ENCODE measurements at regions not wholly inside any gene's neighbourhood (a gene's known extent, or its start where the extent isn't known, plus 50 kb on each side); places are given as distances from the start of the nearest gene placed in this dataset.

- Histone ChIP-seq H3K9me2 (no peaks in the 10 kb centered on the region), H3K9ac (no peak overlapping the region), H3K4me1 (ENCODE audit: control insufficient read depth in 1 of 2, insufficient read depth in 2 of 2, low read depth in 1 of 2, low read length in 1 of 2) (no peaks in the 10 kb centered on the region), H4K20me1 (ENCODE audit: insufficient read depth) (no peaks in the 10 kb centered on the region), H3K4me3 (ENCODE audit: low read depth in 2 of 2, low read length in 1 of 2) (no peak overlapping the region), H3F3A (replicated peaks; ENCODE audit: insufficient read depth) (no peaks in the 10 kb centered on the region), H3K27me3 (ENCODE audit: insufficient read depth) (no peaks in the 10 kb centered on the region), H2AFZ (ENCODE audit: low read depth) (no peak overlapping the region), H3K9me3 (no peaks in the 10 kb centered on the region), H3K79me2 (ENCODE audit: insufficient read depth) (no peaks in the 10 kb centered on the region), H3K4me2 (no peak overlapping the region), H3K36me3 (replicated peaks in 1 of 2; ENCODE audit: control insufficient read depth in 1 of 2, insufficient read depth in 2 of 2, low read length in 1 of 2) (no peaks in the 10 kb centered on the region), H3K27ac (ENCODE audit: low read depth in 2 of 2, low read length in 1 of 2) (no peak overlapping the region)
- POLR2A ChIA-PET: no interaction called here
- CTCF ChIA-PET: no interaction called here
- 67% methylated on average over 1 of the region's 1 CpG for WGBS (ENCODE audit: low lambda C conversion rate)
- DNase-seq: no peak
- no peak for TF ChIP-seq ZBTB33 (IDR thresholded peaks at IDR 0.05; ENCODE audit: borderline replicate concordance, low read depth)
- no peak for TF ChIP-seq TCF12 (IDR thresholded peaks at IDR 0.05)
These were observed 422.8 kb upstream of the STXBP6 start for GRCh38 chr14:25472700-25473099.

- H3K4me2 ChIP-seq: no peak overlapping the region
- no peak overlapping the region for H2AFZ ChIP-seq (ENCODE audit: low read depth)
- no peaks in the 10 kb centered on the region for H3K36me3 ChIP-seq (replicated peaks in 1 of 2; ENCODE audit: control insufficient read depth in 1 of 2, insufficient read depth in 2 of 2, low read length in 1 of 2)
- no peaks in the 10 kb centered on the region for H3K27me3 ChIP-seq (ENCODE audit: insufficient read depth)
- H3K79me2 ChIP-seq (ENCODE audit: insufficient read depth): no peaks in the 10 kb centered on the region
- POLR2A ChIA-PET: no interaction called here
- no peaks in the 10 kb centered on the region for H3K9me2 ChIP-seq
- no peak for DNase-seq
- H3K4me1 ChIP-seq (ENCODE audit: control insufficient read depth in 1 of 2, insufficient read depth in 2 of 2, low read depth in 1 of 2, low read length in 1 of 2): no peaks in the 10 kb centered on the region
- no peaks in the 10 kb centered on the region for H3K9me3 ChIP-seq
- H3K4me3 ChIP-seq (ENCODE audit: low read depth in 2 of 2, low read length in 1 of 2): no peak overlapping the region
- CTCF ChIA-PET: interaction anchor here (0.7 to 1.0 kb wide), 2 partner anchors 13 to 64 kb away, joined by 3 read pairs; no protein-coding TSS in a partner anchor
- TF ChIP-seq EZH2phosphoT487 (IDR thresholded peaks at IDR 0.05; ENCODE audit: borderline replicate concordance, low read depth) (no peak), POLR2AphosphoS5 (IDR thresholded peaks at IDR 0.05; ENCODE audit: low read depth, low read length) (no peak), RFX5 (IDR thresholded peaks at IDR 0.05; ENCODE audit: low read length) (no peak), MXI1 (IDR thresholded peaks at IDR 0.05; ENCODE audit: low read depth, low read length) (no peak), RCOR1 (IDR thresholded peaks at IDR 0.05; ENCODE audit: low read length) (no peak), SIN3A (IDR thresholded peaks at IDR 0.05; ENCODE audit: borderline replicate concordance, low read depth, low read length) (no peak), GABPA (IDR thresholded peaks at IDR 0.05; ENCODE audit: low read depth) (no peak), NFIC (IDR thresholded peaks at IDR 0.05; ENCODE audit: borderline replicate concordance) (no peak)
- H4K20me1 ChIP-seq (ENCODE audit: insufficient read depth): no peaks in the 10 kb centered on the region
- no peaks in the 10 kb centered on the region for H3F3A ChIP-seq (replicated peaks; ENCODE audit: insufficient read depth)
- no peak overlapping the region for H3K9ac ChIP-seq
- no peak overlapping the region for H3K27ac ChIP-seq (ENCODE audit: low read depth in 2 of 2, low read length in 1 of 2)
These were observed 414.8 kb upstream of the STXBP6 start for GRCh38 chr14:25464772-25465171.

- H3K9me2 ChIP-seq: no peaks in the 10 kb centered on the region
- no peaks in the 10 kb centered on the region for H3K79me2 ChIP-seq (ENCODE audit: insufficient read depth)
- H3K27me3 ChIP-seq (ENCODE audit: insufficient read depth): no peaks in the 10 kb centered on the region
- POLR2A ChIA-PET: no interaction called here
- H3K4me1 ChIP-seq (ENCODE audit: control insufficient read depth in 1 of 2, insufficient read depth in 2 of 2, low read depth in 1 of 2, low read length in 1 of 2): no peaks in the 10 kb centered on the region
- no peak overlapping the region for H3K9ac ChIP-seq
- no peaks in the 10 kb centered on the region for H3K9me3 ChIP-seq
- no peak overlapping the region for H2AFZ ChIP-seq (ENCODE audit: low read depth)
- no peak overlapping the region for H3K4me2 ChIP-seq
- H3K36me3 ChIP-seq (replicated peaks in 1 of 2; ENCODE audit: control insufficient read depth in 1 of 2, insufficient read depth in 2 of 2, low read length in 1 of 2): no peaks in the 10 kb centered on the region
- no peak for DNase-seq
- CTCF ChIA-PET: interaction anchor here (1.0 kb wide), 1 partner anchor 63 kb away, joined by 3 read pairs; no protein-coding TSS in a partner anchor
- H3F3A ChIP-seq (replicated peaks; ENCODE audit: insufficient read depth): no peaks in the 10 kb centered on the region
- H3K4me3 ChIP-seq (ENCODE audit: low read depth in 2 of 2, low read length in 1 of 2): no peak overlapping the region
- TF ChIP-seq GABPA (IDR thresholded peaks at IDR 0.05; ENCODE audit: low read depth) (no peak), GATA2 (CRISPR knock-in tag; IDR thresholded peaks at IDR 0.05) (no peak), FOSL2 (IDR thresholded peaks at IDR 0.05; ENCODE audit: borderline replicate concordance, low read depth) (no peak), RXRA (IDR thresholded peaks at IDR 0.05; ENCODE audit: borderline replicate concordance, low read depth) (no peak), FOXM1 (IDR thresholded peaks at IDR 0.05; ENCODE audit: low read depth) (no peak), YY1 (IDR thresholded peaks at IDR 0.05; ENCODE audit: low read depth) (no peak), EZH2phosphoT487 (IDR thresholded peaks at IDR 0.05; ENCODE audit: borderline replicate concordance, low read depth) (no peak), TCF12 (IDR thresholded peaks at IDR 0.05) (no peak), CTCF (IDR thresholded peaks at IDR 0.05) (no peak), USF1 (IDR thresholded peaks at IDR 0.05; ENCODE audit: borderline replicate concordance, low read depth) (no peak), MXI1 (IDR thresholded peaks at IDR 0.05; ENCODE audit: low read depth, low read length) (no peak), RFX5 (IDR thresholded peaks at IDR 0.05; ENCODE audit: low read length) (no peak), NRF1 (IDR thresholded peaks at IDR 0.05; ENCODE audit: low read depth, low read length) (no peak), RAD21 (IDR thresholded peaks at IDR 0.05; ENCODE audit: low read length) (no peak), POLR2AphosphoS5 (IDR thresholded peaks at IDR 0.05; ENCODE audit: low read depth, low read length) (no peak)
- H3K27ac ChIP-seq (ENCODE audit: low read depth in 2 of 2, low read length in 1 of 2): no peak overlapping the region
- H4K20me1 ChIP-seq (ENCODE audit: insufficient read depth): no peaks in the 10 kb centered on the region
These were observed 414.1 kb upstream of the STXBP6 start for GRCh38 chr14:25464078-25464477.

Measured in SK-N-SH (cell line).